CD4-positive, alpha-beta T cell (primary cell): ENCODE measurements at regions not wholly inside any gene's neighbourhood (a gene's known extent, or its start where the extent isn't known, plus 50 kb on each side); places are given as distances from the start of the nearest gene placed in this dataset.

ENCODE experiments used
- ATAC-seq: fragments of 200-7000 bp; cut with Tn5 transposase; one replicate; pipeline ENCODE4 v1.10.0; 2022; ENCODE audit warnings: mild to moderate bottlenecking; ENCODE audit not compliant: poor library complexity
- CTCF ChIA-PET: fragments of 350-600 bp; sonication (Branson Sonifier 250); formaldehyde crosslinking; loops from one replicate; lab custom pipeline; 2021; ENCODE audit warnings: antibody characterized with exemption, inconsistent platforms; lab: Charles Lee
- POLR2A ChIA-PET: fragments of 350-600 bp; sonication (Branson Sonifier 250); formaldehyde crosslinking; loops from one replicate; lab custom pipeline; 2021; ENCODE audit warnings: antibody characterized with exemption, inconsistent platforms; lab: Charles Lee
- DNase-seq, 14 experiments: peaks; one replicate each; pipeline ENCODE4 v3.0.0-alpha.2; 2013 to 2020; ENCODE audit warnings: mixed read lengths in 2 of 14
- H3K27ac ChIP-seq, 2 donors: one replicate each; pipeline versions ENCODE4 v1.5.1 to v1.7.0; 2013; ENCODE audit warnings: low read length in 2 of 2, low read depth in 1 of 2, mild to moderate bottlenecking in 1 of 2
- H3K27me3 ChIP-seq, 2 experiments: 1 replicate in 1 of 2; 2 replicates in 1 of 2; pipeline versions ENCODE4 v1.6.1 to v1.7.0; 2013; ENCODE audit warnings: low read length in 2 of 2, control low read depth in 1 of 2, mild to moderate bottlenecking in 1 of 2, moderate library complexity in 1 of 2; ENCODE audit not compliant: insufficient read depth in 2 of 2, control insufficient read depth in 1 of 2
- H3K36me3 ChIP-seq: one replicate; pipeline ENCODE4 v1.6.1; 2013; ENCODE audit warnings: low read length, control low read depth; ENCODE audit not compliant: insufficient read depth
- H3K4me1 ChIP-seq: one replicate; pipeline ENCODE4 v1.6.1; 2013; ENCODE audit warnings: low read length, control low read depth; ENCODE audit not compliant: insufficient read depth
- H3K4me3 ChIP-seq: one replicate; pipeline ENCODE4 v1.5.1; 2013; ENCODE audit warnings: mild to moderate bottlenecking, low read length, moderate library complexity
- H3K9me3 ChIP-seq, 2 experiments: 1 replicate in 1 of 2; 2 replicates in 1 of 2; pipeline versions ENCODE4 v1.6.1 to v1.7.0; 2013; ENCODE audit warnings: low read length in 2 of 2, mild to moderate bottlenecking in 2 of 2, control low read depth in 1 of 2, moderate library complexity in 1 of 2; ENCODE audit not compliant: control insufficient read depth in 1 of 2, insufficient read depth in 1 of 2
- H3K27ac Mint-ChIP-seq: one replicate; pipeline ENCODE4 v1.8.0; 2020; ENCODE audit warnings: mixed read lengths
- H3K27me3 Mint-ChIP-seq: one replicate; pipeline ENCODE4 v1.8.0; 2021; ENCODE audit warnings: mixed read lengths
- H3K36me3 Mint-ChIP-seq: one replicate; pipeline ENCODE4 v1.8.0; 2021; ENCODE audit warnings: low read depth, mixed read lengths
- H3K4me1 Mint-ChIP-seq: one replicate; pipeline ENCODE4 v1.8.0; 2021; ENCODE audit warnings: low read depth, mixed read lengths
- H3K4me3 Mint-ChIP-seq: one replicate; pipeline ENCODE4 v1.8.0; 2020; ENCODE audit warnings: mild to moderate bottlenecking, mixed read lengths
- H3K9me3 Mint-ChIP-seq: one replicate; pipeline ENCODE4 v1.8.0; 2020; ENCODE audit warnings: mixed read lengths
- intact Hi-C, 2 experiments: fragments of 100-400 bp; cut with DNase I in 1 of 2; cut with micrococcal nuclease in 1 of 2; formaldehyde crosslinking; loops; one replicate each; pipeline versions ENCODE4 v1.15.1 to v1.9.0; 2023 to 2025; cut with DNase I, micrococcal nuclease
- TF ChIP-seq, protein P1 (sequence below): fragments of 200-600 bp; IDR thresholded peaks from one replicate; pipeline ENCODE4 v1.8.0; 2022; ENCODE audit warnings: antibody characterized with exemption, mild to moderate bottlenecking

DNA sequence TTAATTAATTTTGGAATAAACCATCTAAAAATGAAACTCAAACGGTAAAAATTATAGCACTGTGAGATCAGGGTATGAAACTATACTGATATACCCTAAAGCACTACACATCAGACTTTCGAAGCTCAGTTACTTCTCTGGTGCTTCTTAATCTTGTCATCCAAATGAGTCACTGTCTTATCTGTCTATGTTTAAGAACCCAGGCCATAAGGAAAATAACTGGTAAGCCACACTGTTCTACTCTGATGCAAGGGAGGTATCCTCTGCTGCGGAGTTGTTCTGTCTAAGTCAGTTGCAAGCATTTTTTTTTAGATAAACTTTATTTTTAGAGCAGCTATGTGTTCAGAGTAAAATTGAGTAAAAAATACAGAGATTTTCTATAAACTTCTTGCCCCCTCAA, 830.8 kb upstream of the POU3F4 start:
- no peaks in the 10 kb centered on the region for H3K36me3 Mint-ChIP-seq
- intact Hi-C loops: no loop called here
- no peak overlapping the region for H3K27ac ChIP-seq
- no peaks in the 10 kb centered on the region for H3K27me3 ChIP-seq
- no peaks in the 10 kb centered on the region for H3K36me3 ChIP-seq
- H3K27ac Mint-ChIP-seq: no peak overlapping the region
- no peak overlapping the region for H3K4me3 Mint-ChIP-seq
- no peaks in the 10 kb centered on the region for H3K27me3 Mint-ChIP-seq
- CTCF ChIA-PET: no interaction called here
- H3K9me3 Mint-ChIP-seq: no peaks in the 10 kb centered on the region
- no peak overlapping the region for H3K4me3 ChIP-seq
- H3K9me3 ChIP-seq: no peaks in the 10 kb centered on the region
- POLR2A ChIA-PET: no interaction called here
- H3K4me1 Mint-ChIP-seq: no peaks in the 10 kb centered on the region
- DNase-seq (no peak), ATAC-seq (no peak)
- TF ChIP-seq, protein P1, sequence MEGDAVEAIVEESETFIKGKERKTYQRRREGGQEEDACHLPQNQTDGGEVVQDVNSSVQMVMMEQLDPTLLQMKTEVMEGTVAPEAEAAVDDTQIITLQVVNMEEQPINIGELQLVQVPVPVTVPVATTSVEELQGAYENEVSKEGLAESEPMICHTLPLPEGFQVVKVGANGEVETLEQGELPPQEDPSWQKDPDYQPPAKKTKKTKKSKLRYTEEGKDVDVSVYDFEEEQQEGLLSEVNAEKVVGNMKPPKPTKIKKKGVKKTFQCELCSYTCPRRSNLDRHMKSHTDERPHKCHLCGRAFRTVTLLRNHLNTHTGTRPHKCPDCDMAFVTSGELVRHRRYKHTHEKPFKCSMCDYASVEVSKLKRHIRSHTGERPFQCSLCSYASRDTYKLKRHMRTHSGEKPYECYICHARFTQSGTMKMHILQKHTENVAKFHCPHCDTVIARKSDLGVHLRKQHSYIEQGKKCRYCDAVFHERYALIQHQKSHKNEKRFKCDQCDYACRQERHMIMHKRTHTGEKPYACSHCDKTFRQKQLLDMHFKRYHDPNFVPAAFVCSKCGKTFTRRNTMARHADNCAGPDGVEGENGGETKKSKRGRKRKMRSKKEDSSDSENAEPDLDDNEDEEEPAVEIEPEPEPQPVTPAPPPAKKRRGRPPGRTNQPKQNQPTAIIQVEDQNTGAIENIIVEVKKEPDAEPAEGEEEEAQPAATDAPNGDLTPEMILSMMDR: no peak
- H3K4me1 ChIP-seq: no peaks in the 10 kb centered on the region

DNA sequence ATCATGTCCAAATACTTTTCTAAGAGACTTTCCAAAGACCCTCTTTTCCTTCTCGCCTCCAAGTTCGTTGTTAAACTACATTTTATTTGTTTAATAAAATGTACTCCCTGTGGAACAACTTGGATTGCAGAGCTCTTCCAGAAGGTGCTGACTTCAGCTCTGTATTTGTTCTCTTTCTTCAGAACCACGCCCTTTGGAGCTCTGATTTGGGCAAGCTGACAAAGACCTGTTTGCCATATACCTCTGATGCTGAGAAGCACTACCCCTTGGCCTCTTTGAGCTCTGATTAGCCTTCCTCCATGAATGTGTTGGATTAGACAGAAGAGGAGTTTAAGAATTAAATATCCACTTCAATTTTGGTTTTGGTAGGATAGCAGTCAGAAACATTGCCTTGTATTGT, 815.1 kb upstream of the POU3F4 start:
- H3K4me1 ChIP-seq: no peaks in the 10 kb centered on the region
- intact Hi-C loops: no loop called here

DNA sequence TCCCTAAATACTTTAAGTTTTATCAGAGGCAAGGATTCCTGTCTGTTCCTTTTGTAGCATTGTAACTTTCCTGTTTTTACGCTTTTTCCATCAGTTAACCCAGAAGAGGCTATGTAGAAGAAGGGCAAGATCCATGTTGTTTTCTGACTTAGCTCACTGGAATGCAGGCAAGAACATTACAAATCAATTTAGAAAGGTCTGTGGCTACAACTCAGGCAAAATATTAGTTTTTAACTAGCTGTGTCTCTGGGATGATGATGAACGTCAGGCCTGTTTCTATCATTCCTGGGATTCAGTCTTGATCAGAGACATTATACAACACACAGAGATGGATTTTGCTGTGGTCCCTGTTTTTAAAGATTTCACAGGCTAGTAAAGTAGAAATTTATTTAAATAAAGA, 813.0 kb upstream of the POU3F4 start:
- H3K4me3 ChIP-seq: no peak overlapping the region
- POLR2A ChIA-PET: no interaction called here
- H3K27ac ChIP-seq: no peak overlapping the region
- no peaks in the 10 kb centered on the region for H3K4me1 ChIP-seq
- no peaks in the 10 kb centered on the region for H3K36me3 ChIP-seq
- H3K36me3 Mint-ChIP-seq: no peaks in the 10 kb centered on the region
- H3K4me1 Mint-ChIP-seq: no peaks in the 10 kb centered on the region
- intact Hi-C loops: no loop called here
- no peaks in the 10 kb centered on the region for H3K27me3 ChIP-seq
- H3K27ac Mint-ChIP-seq: no peak overlapping the region
- no peak overlapping the region for H3K4me3 Mint-ChIP-seq
- no peaks in the 10 kb centered on the region for H3K27me3 Mint-ChIP-seq
- DNase-seq (no peak), ATAC-seq (no peak)
- no peaks in the 10 kb centered on the region for H3K9me3 ChIP-seq
- no peaks in the 10 kb centered on the region for H3K9me3 Mint-ChIP-seq
- TF ChIP-seq, protein P1: no peak
- CTCF ChIA-PET: no interaction called here

More for the DNA sequence above, 815.1 kb upstream of the POU3F4 start:
- H3K36me3 ChIP-seq: no peaks in the 10 kb centered on the region
- no peaks in the 10 kb centered on the region for H3K27me3 Mint-ChIP-seq
- no peaks in the 10 kb centered on the region for H3K9me3 ChIP-seq
- no peaks in the 10 kb centered on the region for H3K9me3 Mint-ChIP-seq
- H3K4me1 Mint-ChIP-seq: no peaks in the 10 kb centered on the region
- H3K27ac Mint-ChIP-seq: no peak overlapping the region
- TF ChIP-seq, protein P1: no peak
- no peak overlapping the region for H3K27ac ChIP-seq
- DNase-seq (no peak), ATAC-seq (no peak)
- H3K27me3 ChIP-seq: no peaks in the 10 kb centered on the region
- CTCF ChIA-PET: no interaction called here
- no peak overlapping the region for H3K4me3 Mint-ChIP-seq
- POLR2A ChIA-PET: no interaction called here
- no peak overlapping the region for H3K4me3 ChIP-seq
- no peaks in the 10 kb centered on the region for H3K36me3 Mint-ChIP-seq
